Sigmoid colon (tissue), 6 donors: ENCODE measurements at regions not wholly inside any gene's neighbourhood (a gene's known extent, or its start where the extent isn't known, plus 50 kb on each side); places are given as distances from the start of the nearest gene placed in this dataset.

ENCODE experiments used
- DNase-seq: peaks from one replicate; pipeline ENCODE4 v3.0.0-alpha.2; 2019
- H3K27ac ChIP-seq, 4 donors: fragments of 200-600 bp; sonication (generic); one replicate each; pipeline ENCODE4 v1.5.1; 2016 to 2019; ENCODE audit warnings: mild to moderate bottlenecking in 1 of 4
- H3K27me3 ChIP-seq, 3 donors: fragments of 200-600 bp; sonication (generic); one replicate each; pipeline ENCODE4 v1.5.1; 2019; ENCODE audit warnings: mild to moderate bottlenecking in 1 of 3
- H3K36me3 ChIP-seq, 4 donors: fragments of 200-600 bp; sonication (generic); one replicate each; pipeline ENCODE4 v1.5.1; 2016 to 2019
- H3K4me1 ChIP-seq, 4 donors: fragments of 200-600 bp; sonication (generic); one replicate each; pipeline ENCODE4 v1.5.1; 2017 to 2019
- H3K4me3 ChIP-seq, 4 donors: fragments of 200-600 bp; sonication (generic); one replicate each; pipeline ENCODE4 v1.5.1; 2017 to 2019; ENCODE audit warnings: mild to moderate bottlenecking in 2 of 4, moderate library complexity in 1 of 4
- H3K9me3 ChIP-seq, 4 donors: fragments of 200-600 bp in 3 of 4; sonication (generic) in 3 of 4; one replicate each; pipeline versions ENCODE4 v1.5.1 to v1.6.1; 2013 to 2019
- CTCF ChIP-seq, 4 experiments: fragments of 450-650 bp in 3 of 4; fragments of 200-600 bp in 1 of 4; IDR thresholded peaks; one replicate each; pipeline ENCODE4 v1.5.1; 2016 to 2019; ENCODE audit warnings: antibody characterized with exemption in 4 of 4, mild to moderate bottlenecking in 3 of 4, moderate library complexity in 2 of 4
- EP300 ChIP-seq, 4 donors: sonication (generic); formaldehyde crosslinking; IDR thresholded peaks; one replicate each; pipeline ENCODE4 v1.6.1; 2017; ENCODE audit warnings: antibody characterized with exemption in 4 of 4
- POLR2A ChIP-seq, 2 donors: fragments of 450-650 bp; IDR thresholded peaks; one replicate each; pipeline ENCODE4 v1.6.1; 2016; ENCODE audit warnings: antibody characterized with exemption in 2 of 2, mild to moderate bottlenecking in 2 of 2, moderate library complexity in 2 of 2
- POLR2AphosphoS5 ChIP-seq, 4 donors: sonication (generic); formaldehyde crosslinking; IDR thresholded peaks; one replicate each; pipeline ENCODE4 v1.6.1; 2017; ENCODE audit warnings: antibody characterized with exemption in 4 of 4
- WGBS, 2 donors: extraction: QIAGEN DNeasy Blood & Tissue Kit; methylation state at CpG; one replicate each; pipeline ENCODE4 v1.1.7; 2013; 5-methylcytosine and 5-hydroxymethylcytosine counted together
- intact Hi-C: fragments of 100-400 bp; cut with DNase I; formaldehyde crosslinking; loops from one replicate; pipeline ENCODE4 v1.15.1; 2023
- donor health status: healthy with polysubstance abuse.
- donor health status: healthy.

- Histone ChIP-seq H3K9me3 (no peaks in the 10 kb centered on the region), H3K4me3 (no peak overlapping the region), H3K4me1 (no peaks in the 10 kb centered on the region), H3K27me3 (no peaks in the 10 kb centered on the region), H3K27ac (no peak overlapping the region), H3K36me3 (no peaks in the 10 kb centered on the region)
- TF ChIP-seq POLR2AphosphoS5 (IDR thresholded peaks at IDR 0.05) (no peak), EP300 (IDR thresholded peaks at IDR 0.05) (no peak), CTCF (IDR thresholded peaks at IDR 0.05) (no peak), POLR2A (IDR thresholded peaks at IDR 0.05) (no peak)
- intact Hi-C loops = no loop called here
- DNase-seq = no peak
Measured at GRCh38 chr3:17850448-17850847, 108.0 kb upstream of the TBC1D5 start.

- 86 to 96% methylated on average over 3 of the region's 3 CpGs for WGBS, 2 donors
- no peaks in the 10 kb centered on the region for H3K36me3 ChIP-seq
- no peaks in the 10 kb centered on the region for H3K9me3 ChIP-seq
- TF ChIP-seq POLR2AphosphoS5 (IDR thresholded peaks at IDR 0.05) (no peak), POLR2A (IDR thresholded peaks at IDR 0.05) (no peak), CTCF (IDR thresholded peaks at IDR 0.05) (no peak), EP300 (IDR thresholded peaks at IDR 0.05) (no peak)
- no peaks in the 10 kb centered on the region for H3K27me3 ChIP-seq
- DNase-seq = no peak
- no peaks in the 10 kb centered on the region for H3K4me1 ChIP-seq
- no peak overlapping the region for H3K4me3 ChIP-seq
- H3K27ac ChIP-seq = no peak overlapping the region
- intact Hi-C loops = no loop called here
Measured at GRCh38 chr3:17848102-17848501, 105.7 kb upstream of the TBC1D5 start.

- H3K4me3 ChIP-seq = no peak overlapping the region
- no peak overlapping the region for H3K27ac ChIP-seq
- intact Hi-C loops = no loop called here
- H3K9me3 ChIP-seq = no peaks in the 10 kb centered on the region
- H3K27me3 ChIP-seq = no peaks in the 10 kb centered on the region
- TF ChIP-seq CTCF (IDR thresholded peaks at IDR 0.05) = no peak
- H3K36me3 ChIP-seq = no peaks in the 10 kb centered on the region
- no peaks in the 10 kb centered on the region for H3K4me1 ChIP-seq
- no peak for DNase-seq
- WGBS, 2 donors = 91 to 96% methylated on average over 5 of the region's 5 CpGs
Measured at GRCh38 chr3:17847156-17847555, 104.7 kb upstream of the TBC1D5 start.

GRCh38 chr3:17846466-17846865 is 104.0 kb upstream of the TBC1D5 start:
- WGBS, 2 donors = 70 to 81% methylated on average over 4 of the region's 4 CpGs
- Histone ChIP-seq H3K27ac (no peak overlapping the region), H3K4me1 (no peaks in the 10 kb centered on the region), H3K4me3 (no peak overlapping the region), H3K27me3 (no peaks in the 10 kb centered on the region), H3K9me3 (no peaks in the 10 kb centered on the region), H3K36me3 (no peaks in the 10 kb centered on the region)
- intact Hi-C loops = no loop called here
- DNase-seq = no peak
- no peak for TF ChIP-seq EP300 (IDR thresholded peaks at IDR 0.05)
- no peak for TF ChIP-seq POLR2A (IDR thresholded peaks at IDR 0.05)
- no peak for TF ChIP-seq CTCF (IDR thresholded peaks at IDR 0.05)
- no peak for TF ChIP-seq POLR2AphosphoS5 (IDR thresholded peaks at IDR 0.05)

GRCh38 chr3:17845026-17845812 is 102.8 kb upstream of the TBC1D5 start:
- H3K4me3 ChIP-seq = no peak overlapping the region
- no peak for DNase-seq
- H3K36me3 ChIP-seq = no peaks in the 10 kb centered on the region
- no peaks in the 10 kb centered on the region for H3K27me3 ChIP-seq
- H3K27ac ChIP-seq = no peak overlapping the region
- H3K9me3 ChIP-seq = no peaks in the 10 kb centered on the region
- intact Hi-C loops = no loop called here
- no peaks in the 10 kb centered on the region for H3K4me1 ChIP-seq
- WGBS, 2 donors = 21 to 62% methylated on average over 5 of the region's 5 CpGs
- TF ChIP-seq CTCF (IDR thresholded peaks at IDR 0.05) (no peak), POLR2AphosphoS5 (IDR thresholded peaks at IDR 0.05) (no peak), POLR2A (IDR thresholded peaks at IDR 0.05) (no peak), EP300 (IDR thresholded peaks at IDR 0.05) (no peak)
